Body of pancreas (tissue), 4 donors: ENCODE measurements at regions not wholly inside any gene's neighbourhood (a gene's known extent, or its start where the extent isn't known, plus 50 kb on each side); places are given as distances from the start of the nearest gene placed in this dataset.

ENCODE experiments used
- POLR2A ChIP-seq, 3 donors: fragments of 450-650 bp; IDR thresholded peaks; one replicate each; pipeline ENCODE4 v1.6.1; 2016; ENCODE audit warnings: antibody characterized with exemption in 3 of 3, mild to moderate bottlenecking in 2 of 3
- TF ChIP-seq, protein P1 (sequence below), 7 experiments: fragments of 450-650 bp in 4 of 7; fragments of 200-600 bp in 3 of 7; sonication (generic) in 3 of 7; IDR thresholded peaks; one replicate each; pipeline ENCODE4 v1.5.1; 2016 to 2019; ENCODE audit warnings: antibody characterized with exemption in 7 of 7

DNA sequence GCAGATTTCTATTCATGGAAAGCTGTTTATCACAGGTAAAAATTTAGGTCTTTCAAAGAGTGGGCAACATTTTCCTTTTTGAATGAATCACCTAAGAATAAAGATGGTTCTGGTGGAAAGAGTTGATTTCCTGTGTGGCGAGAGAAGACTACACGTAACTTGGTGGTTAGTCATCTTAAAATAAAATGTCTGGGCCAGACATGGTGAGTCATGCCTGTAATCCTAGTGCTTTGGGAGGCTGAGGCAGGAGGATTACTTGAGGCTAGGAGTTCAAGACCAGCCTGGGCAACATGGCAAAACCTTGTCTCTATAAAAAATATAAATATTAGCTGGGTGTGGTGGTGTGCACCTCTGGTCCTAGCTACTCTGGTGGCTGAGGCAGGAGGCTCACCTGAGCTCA is 65.7 kb downstream of the DISP1 start:
- TF ChIP-seq, protein P1, sequence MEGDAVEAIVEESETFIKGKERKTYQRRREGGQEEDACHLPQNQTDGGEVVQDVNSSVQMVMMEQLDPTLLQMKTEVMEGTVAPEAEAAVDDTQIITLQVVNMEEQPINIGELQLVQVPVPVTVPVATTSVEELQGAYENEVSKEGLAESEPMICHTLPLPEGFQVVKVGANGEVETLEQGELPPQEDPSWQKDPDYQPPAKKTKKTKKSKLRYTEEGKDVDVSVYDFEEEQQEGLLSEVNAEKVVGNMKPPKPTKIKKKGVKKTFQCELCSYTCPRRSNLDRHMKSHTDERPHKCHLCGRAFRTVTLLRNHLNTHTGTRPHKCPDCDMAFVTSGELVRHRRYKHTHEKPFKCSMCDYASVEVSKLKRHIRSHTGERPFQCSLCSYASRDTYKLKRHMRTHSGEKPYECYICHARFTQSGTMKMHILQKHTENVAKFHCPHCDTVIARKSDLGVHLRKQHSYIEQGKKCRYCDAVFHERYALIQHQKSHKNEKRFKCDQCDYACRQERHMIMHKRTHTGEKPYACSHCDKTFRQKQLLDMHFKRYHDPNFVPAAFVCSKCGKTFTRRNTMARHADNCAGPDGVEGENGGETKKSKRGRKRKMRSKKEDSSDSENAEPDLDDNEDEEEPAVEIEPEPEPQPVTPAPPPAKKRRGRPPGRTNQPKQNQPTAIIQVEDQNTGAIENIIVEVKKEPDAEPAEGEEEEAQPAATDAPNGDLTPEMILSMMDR (IDR thresholded peaks at IDR 0.05) = no peak
- no peak for TF ChIP-seq POLR2A (IDR thresholded peaks at IDR 0.05)
